ENCODE measurements at regions not wholly inside any gene's neighbourhood (a gene's known extent, or its start where the extent isn't known, plus 50 kb on each side); places are given as distances from the start of the nearest gene placed in this dataset.

DNA sequence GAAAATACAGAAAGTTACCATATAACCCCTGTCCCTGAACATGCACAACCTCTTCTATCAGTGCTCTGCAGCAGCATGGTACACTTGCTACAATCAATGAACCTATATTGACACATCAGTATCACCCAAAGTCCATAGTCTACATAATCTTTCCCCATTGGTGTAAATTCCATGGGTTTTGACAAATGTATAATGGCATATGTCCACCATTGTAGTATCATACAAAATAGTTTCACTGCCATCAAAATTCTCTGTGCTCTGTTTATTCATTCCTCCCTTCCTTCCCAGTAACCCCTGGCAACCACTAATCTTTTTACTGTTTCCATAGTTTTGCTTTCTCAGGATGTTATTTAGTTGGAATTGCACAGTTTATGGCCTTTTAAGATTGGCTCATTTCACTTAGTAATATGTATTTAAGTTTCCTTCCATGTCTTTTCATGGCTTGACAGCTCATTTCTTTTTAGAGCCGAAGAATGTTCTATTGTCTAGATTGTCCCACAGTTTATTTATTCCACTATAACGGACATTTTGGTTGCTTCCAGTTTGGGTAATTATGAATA, 1707.0 kb downstream of the EFNA5 start:
- TF ChIP-seq, protein P1, sequence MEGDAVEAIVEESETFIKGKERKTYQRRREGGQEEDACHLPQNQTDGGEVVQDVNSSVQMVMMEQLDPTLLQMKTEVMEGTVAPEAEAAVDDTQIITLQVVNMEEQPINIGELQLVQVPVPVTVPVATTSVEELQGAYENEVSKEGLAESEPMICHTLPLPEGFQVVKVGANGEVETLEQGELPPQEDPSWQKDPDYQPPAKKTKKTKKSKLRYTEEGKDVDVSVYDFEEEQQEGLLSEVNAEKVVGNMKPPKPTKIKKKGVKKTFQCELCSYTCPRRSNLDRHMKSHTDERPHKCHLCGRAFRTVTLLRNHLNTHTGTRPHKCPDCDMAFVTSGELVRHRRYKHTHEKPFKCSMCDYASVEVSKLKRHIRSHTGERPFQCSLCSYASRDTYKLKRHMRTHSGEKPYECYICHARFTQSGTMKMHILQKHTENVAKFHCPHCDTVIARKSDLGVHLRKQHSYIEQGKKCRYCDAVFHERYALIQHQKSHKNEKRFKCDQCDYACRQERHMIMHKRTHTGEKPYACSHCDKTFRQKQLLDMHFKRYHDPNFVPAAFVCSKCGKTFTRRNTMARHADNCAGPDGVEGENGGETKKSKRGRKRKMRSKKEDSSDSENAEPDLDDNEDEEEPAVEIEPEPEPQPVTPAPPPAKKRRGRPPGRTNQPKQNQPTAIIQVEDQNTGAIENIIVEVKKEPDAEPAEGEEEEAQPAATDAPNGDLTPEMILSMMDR (IDR thresholded peaks at IDR 0.05; ENCODE audit: insufficient read depth, low read depth, low read length) = no peak
- TF ChIP-seq EZH2 (IDR thresholded peaks at IDR 0.05; ENCODE audit: insufficient read depth, low read length) = no peak

All from astrocyte (in vitro differentiated cells and primary cell).